WI38 (cell line): ENCODE measurements at regions not wholly inside any gene's neighbourhood (a gene's known extent, or its start where the extent isn't known, plus 50 kb on each side); places are given as distances from the start of the nearest gene placed in this dataset.

Experiments
- H3K4me3 ChIP-seq: 2 replicates; pipeline ENCODE4 v1.5.1; 2011; ENCODE audit warnings: low read depth, mild to moderate bottlenecking, control low read depth, low read length
- CTCF ChIP-seq: IDR thresholded peaks from 2 replicates; pipeline ENCODE4 v1.5.1; 2012; ENCODE audit warnings: low read depth, mild to moderate bottlenecking, control low read depth, low read length

DNA sequence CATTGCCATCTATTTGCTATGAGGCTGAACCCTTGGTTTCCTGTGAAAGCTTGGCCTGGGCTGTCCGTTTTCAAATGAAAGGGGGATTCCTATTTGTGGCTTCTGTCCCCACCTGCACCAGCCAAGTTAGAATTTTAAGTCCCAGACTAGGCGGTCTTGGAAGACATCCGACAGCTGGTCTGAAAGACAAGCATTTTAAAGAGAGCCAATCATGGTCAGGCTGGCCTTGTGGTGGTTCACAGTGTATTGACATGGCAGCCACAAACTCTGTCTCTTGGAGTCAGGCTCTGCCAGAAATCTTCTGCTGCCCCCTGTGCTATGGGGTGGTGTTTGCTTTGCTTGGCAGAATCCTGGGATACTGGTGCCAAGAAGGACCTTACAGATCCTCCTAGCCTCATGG, 319.2 kb upstream of the MOCS1 start:
- no peak overlapping the region for H3K4me3 ChIP-seq
- TF ChIP-seq CTCF: no peak

DNA sequence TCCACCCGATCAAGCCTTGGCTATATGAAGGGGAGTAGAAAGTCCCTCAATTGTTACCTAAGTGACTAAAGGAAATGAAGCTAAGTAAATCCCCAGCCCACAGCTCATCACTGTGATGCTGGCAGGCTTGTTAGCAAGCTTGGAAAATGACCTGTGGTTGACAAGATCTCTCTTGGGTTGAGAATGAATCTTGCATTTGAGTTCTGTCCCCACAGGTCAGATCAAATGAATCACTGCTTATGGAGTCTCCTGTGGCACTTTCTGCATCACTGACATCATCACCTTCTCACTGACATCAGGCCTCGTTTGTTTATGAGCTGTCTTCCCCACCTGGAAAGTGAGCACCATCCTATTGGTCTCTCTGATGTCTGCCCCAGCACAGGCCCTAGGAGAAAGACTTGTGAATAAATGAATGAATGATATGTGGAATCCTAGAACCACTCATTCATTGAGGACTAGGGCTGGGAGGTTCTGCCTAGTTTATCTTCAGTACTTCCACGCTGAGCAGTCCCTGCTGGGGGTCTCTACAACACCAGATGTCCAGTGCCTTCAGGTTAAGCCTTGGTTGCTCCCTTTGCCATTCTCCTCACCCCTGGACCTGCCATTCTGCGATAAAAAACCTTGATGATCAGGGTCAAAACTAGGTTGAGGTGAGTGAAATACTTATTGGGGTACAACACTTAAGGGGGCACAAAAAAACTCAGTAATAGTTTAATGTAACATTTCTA, 318.4 kb upstream of the MOCS1 start:
- TF ChIP-seq CTCF: no peak
- H3K4me3 ChIP-seq: no peak overlapping the region

DNA sequence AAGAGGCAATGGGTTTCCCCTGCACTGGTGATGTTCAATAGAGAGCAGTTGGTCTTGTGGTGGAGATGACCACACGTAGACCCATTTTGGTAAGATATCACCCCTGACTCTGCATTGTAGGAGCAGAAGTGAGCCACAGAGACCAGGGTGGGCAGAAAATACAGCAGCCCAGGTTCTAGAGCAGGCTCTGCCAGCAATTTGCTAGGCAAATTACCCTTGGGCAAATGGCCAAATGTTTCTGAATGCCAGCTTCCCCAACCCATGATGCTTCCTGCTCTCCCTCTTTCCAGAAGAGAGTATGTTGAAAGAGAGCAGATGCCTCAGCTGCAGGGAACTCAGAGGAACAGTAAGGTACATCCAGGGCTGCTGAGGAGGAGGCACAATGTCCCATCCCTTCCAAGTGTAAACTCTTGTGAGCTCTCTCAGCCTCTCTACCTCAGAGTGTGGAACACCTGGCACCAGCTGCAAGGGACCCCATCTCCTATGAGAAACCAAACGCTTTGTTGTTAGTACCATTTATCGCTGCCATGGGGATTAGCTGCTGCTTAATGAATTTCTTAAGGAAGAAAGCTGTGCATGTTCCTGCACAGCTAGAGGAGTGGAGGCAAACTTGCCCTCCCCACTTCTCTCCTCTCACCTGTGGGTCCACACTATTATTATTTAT, 317.5 kb upstream of the MOCS1 start:
- no peak for TF ChIP-seq CTCF
- no peak overlapping the region for H3K4me3 ChIP-seq

DNA sequence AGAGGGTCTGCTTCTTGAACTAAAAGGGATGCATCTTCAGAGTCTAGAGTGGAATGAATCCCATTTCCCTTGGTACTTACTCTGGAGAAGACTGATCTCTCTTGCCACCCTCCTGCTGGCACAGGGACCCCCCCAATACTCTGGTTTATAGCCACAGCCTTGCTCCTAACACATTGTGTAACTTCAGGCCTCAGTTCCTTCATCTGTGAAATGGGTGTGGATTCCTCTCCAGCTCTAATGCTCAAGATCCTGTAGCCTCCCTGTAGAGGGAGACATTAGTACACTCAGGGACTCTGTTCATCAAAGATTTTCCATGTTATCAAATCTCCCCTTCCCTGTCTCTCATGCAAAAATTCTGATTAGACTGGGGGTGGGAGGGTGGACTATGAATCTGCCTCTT, 315.7 kb upstream of the MOCS1 start:
- TF ChIP-seq CTCF: no peak
- no peak overlapping the region for H3K4me3 ChIP-seq

- no peak for TF ChIP-seq CTCF
Observed at GRCh38 chr6:40247516-40248115, 313.4 kb upstream of the MOCS1 start.

GRCh38 chr6:40244699-40245098, 310.4 kb upstream of the MOCS1 start:
- TF ChIP-seq CTCF: no peak
- no peak overlapping the region for H3K4me3 ChIP-seq

More at GRCh38 chr6:40247516-40248115, 313.4 kb upstream of the MOCS1 start:
- H3K4me3 ChIP-seq: no peak overlapping the region

DNA sequence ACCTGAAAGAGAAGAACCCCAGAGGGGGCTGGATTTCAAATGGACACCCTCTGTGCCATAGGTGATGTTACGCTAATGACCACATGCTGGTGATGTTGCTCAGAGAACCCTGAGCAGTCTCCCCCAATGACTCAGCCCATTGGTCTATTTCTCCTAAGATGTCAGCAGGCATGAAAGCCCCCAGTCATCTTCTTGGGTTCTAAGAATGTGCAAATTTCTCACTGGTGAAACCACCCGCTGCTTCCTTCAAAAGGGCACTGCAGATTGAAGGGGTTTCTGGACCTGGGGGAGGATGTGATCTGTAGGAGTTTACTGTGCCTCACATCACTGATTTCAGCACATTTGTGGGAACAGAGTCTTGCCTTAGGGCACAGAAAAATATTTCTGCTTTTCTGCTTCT, 298.4 kb upstream of the MOCS1 start:
- no peak overlapping the region for H3K4me3 ChIP-seq
- TF ChIP-seq CTCF: no peak
